ENCODE measurements at regions not wholly inside any gene's neighbourhood (a gene's known extent, or its start where the extent isn't known, plus 50 kb on each side); places are given as distances from the start of the nearest gene placed in this dataset.
"Not testable (repeated sequence)": the region's sequence is repeated elsewhere in the genome, so short reads cannot be mapped to it uniquely, and the experiment has no call there.

- no peaks in the 10 kb centered on the region for H3K27me3 ChIP-seq (ENCODE audit: insufficient read depth in 3 of 3, low read length in 2 of 3)
- no peaks in the 10 kb centered on the region for H3K4me1 ChIP-seq
- WGBS, 3 donors = 15 to 20% (median 16%) methylated on average over 15 of the region's 15 CpGs
- H3K27ac ChIP-seq = no peak overlapping the region
- DNase-seq (no peak), ATAC-seq (no peak)
- no peak overlapping the region for H3K4me3 ChIP-seq
- H3K36me3 ChIP-seq (ENCODE audit: insufficient read depth in 1 of 2, low read depth in 1 of 2) = no peaks in the 10 kb centered on the region
- intact Hi-C loops (cut with DNase I) = no loop called here
- no peaks in the 10 kb centered on the region for H3K9me3 ChIP-seq
- TF ChIP-seq CTCF (IDR thresholded peaks at IDR 0.05) = no peak
These were observed 489.3 kb downstream of the ZNF516 start for GRCh38 chr18:76005632-76006208.

DNA sequence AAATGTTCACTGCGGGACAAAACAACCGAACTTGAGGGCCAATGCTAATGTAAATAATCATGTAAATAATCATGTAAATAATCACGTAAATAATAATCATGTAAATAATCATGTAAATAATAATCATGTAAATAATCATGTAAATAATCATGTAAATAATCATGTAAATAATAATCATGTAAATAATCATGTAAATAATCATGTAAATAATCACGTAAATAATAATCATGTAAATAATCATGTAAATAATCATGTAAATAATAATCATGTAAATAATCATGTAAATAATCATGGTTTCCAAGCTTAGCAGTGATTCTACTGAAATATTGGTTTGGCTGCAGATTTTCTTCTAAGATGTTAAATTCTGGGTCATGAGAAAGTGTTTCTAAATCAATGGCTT lies 507.1 kb downstream of the ZNF516 start:
- not testable (repeated sequence) for H3K27me3 ChIP-seq (ENCODE audit: insufficient read depth in 3 of 3, low read length in 2 of 3); ATAC-seq; H3K9me3 ChIP-seq; DNase-seq; H3K36me3 ChIP-seq (ENCODE audit: insufficient read depth in 1 of 2, low read depth in 1 of 2); H3K4me3 ChIP-seq; H3K4me1 ChIP-seq; H3K27ac ChIP-seq
- intact Hi-C loops (cut with DNase I) = loop anchor here in 1 of 2 donors (10.0 kb wide), 1 partner anchor 1993 kb away; no protein-coding TSS in a partner anchor
- 80 to 91% (median 89%) methylated on average over 4 of the region's 4 CpGs for WGBS, 3 donors

DNA sequence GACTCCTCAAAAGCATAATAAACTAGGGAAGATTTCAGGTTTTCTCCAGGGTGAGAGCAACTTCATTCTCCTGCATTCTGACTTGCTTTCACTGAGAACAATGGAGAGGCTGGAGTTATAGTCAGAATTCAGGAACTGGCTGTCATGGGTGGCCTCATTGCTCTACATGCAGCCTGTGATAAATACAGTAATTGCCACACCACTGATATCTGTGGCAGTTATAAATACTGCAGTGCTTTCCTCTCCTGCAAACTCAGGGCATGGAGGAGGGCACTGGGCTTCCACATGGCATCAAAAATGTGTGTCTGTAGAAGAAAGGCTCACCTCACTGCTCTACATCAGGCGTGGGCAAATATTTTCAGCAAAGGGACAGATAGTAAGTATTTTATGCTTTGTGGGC lies 510.2 kb downstream of the ZNF516 start:
- 93 to 98% (median 94%) methylated on average over 1 of the region's 1 CpG for WGBS, 3 donors
- Histone ChIP-seq H3K27ac (no peak overlapping the region), H3K9me3 (no peaks in the 10 kb centered on the region), H3K27me3 (ENCODE audit: insufficient read depth in 3 of 3, low read length in 2 of 3) (no peaks in the 10 kb centered on the region), H3K4me1 (no peaks in the 10 kb centered on the region), H3K4me3 (no peak overlapping the region), H3K36me3 (ENCODE audit: insufficient read depth in 1 of 2, low read depth in 1 of 2) (no peaks in the 10 kb centered on the region)
- no peak for TF ChIP-seq CTCF (IDR thresholded peaks at IDR 0.05)
- ATAC-seq = no peak
- intact Hi-C loops (cut with DNase I) = loop anchor here in 1 of 2 donors (10.0 kb wide), 1 partner anchor 1990 kb away; no protein-coding TSS in a partner anchor
- DNase-seq = no peak

DNA sequence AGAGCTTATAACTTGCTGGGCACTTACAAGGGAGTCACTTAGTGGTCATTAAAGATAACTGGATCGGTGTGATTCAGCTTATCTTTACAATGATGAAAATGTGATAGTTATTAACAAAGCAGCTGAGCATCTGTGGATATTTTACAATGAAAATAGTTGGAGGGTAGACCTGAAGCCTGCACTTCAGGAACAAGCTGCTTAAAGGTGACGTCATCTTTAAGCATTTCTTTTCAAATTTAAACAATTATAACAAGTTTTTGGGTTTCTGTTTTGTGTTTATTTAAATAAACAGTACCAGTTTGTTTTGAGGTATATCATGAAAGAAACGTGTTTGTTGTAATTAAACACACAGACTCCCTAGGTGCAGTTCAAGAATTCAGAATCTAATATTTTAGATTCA lies 513.9 kb downstream of the ZNF516 start:
- Histone ChIP-seq H3K4me3 (no peak overlapping the region), H3K36me3 (ENCODE audit: insufficient read depth in 1 of 2, low read depth in 1 of 2) (no peaks in the 10 kb centered on the region), H3K4me1 (no peaks in the 10 kb centered on the region), H3K27ac (no peak overlapping the region), H3K9me3 (no peaks in the 10 kb centered on the region), H3K27me3 (ENCODE audit: insufficient read depth in 3 of 3, low read length in 2 of 3) (no peaks in the 10 kb centered on the region)
- DNase-seq (no peak), ATAC-seq (no peak)
- intact Hi-C loops (cut with DNase I) = loop anchor here in 1 of 2 donors (10.0 kb wide), 1 partner anchor 1986 kb away; no protein-coding TSS in a partner anchor
- WGBS, 3 donors = 68 to 82% (median 81%) methylated on average over 3 of the region's 3 CpGs
- TF ChIP-seq CTCF (IDR thresholded peaks at IDR 0.05) = no peak

GRCh38 chr18:75977081-75977480 lies 518.0 kb downstream of the ZNF516 start:
- Histone ChIP-seq H3K9me3 (no peaks in the 10 kb centered on the region), H3K4me3 (no peak overlapping the region), H3K27ac (no peak overlapping the region), H3K27me3 (ENCODE audit: insufficient read depth in 3 of 3, low read length in 2 of 3) (no peaks in the 10 kb centered on the region), H3K4me1 (no peaks in the 10 kb centered on the region), H3K36me3 (ENCODE audit: insufficient read depth in 1 of 2, low read depth in 1 of 2) (no peaks in the 10 kb centered on the region)
- ATAC-seq = no peak
- 57 to 62% (median 61%) methylated on average over 5 of the region's 5 CpGs for WGBS, 3 donors
- no peak for TF ChIP-seq CTCF (IDR thresholded peaks at IDR 0.05)
- DNase-seq = no peak
- intact Hi-C loops (cut with DNase I) = no loop called here

Measured in psoas muscle (tissue), 7 donors.